GM19043 (cell line): ENCODE measurements at regions not wholly inside any gene's neighbourhood (a gene's known extent, or its start where the extent isn't known, plus 50 kb on each side); places are given as distances from the start of the nearest gene placed in this dataset.
A peak's percentile ranks its signal among the peaks of the same experiment; 100 is the strongest.
"Not testable (repeated sequence)": the region's sequence is repeated elsewhere in the genome, so short reads cannot be mapped to it uniquely, and the experiment has no call there.

Source experiments
- ATAC-seq: cut with Tn5 transposase; IDR thresholded peaks from one replicate; pipeline ENCODE4 v1.9.1; 2021; ENCODE audit warnings: low read depth; ENCODE audit not compliant: unreplicated experiment

DNA sequence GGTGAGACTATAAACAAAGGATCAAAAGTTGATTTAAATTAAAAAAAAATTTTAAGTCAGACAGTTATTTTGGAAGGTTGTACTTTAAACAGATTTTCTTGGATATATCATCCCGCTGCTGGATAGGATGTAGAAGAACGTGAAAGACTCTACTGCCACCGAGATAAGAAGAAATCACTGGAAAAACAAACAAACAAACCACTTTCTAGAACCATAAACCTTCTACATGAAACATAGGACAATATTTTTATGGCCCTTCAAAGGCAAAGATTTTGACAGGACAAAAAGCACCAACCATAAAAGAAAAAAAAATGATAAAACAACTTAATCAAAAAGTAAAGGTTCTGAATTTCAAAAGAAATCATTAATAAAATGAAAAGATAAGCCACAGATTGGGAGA, 268.2 kb upstream of the DAAM1 start:
- no peak for ATAC-seq

DNA sequence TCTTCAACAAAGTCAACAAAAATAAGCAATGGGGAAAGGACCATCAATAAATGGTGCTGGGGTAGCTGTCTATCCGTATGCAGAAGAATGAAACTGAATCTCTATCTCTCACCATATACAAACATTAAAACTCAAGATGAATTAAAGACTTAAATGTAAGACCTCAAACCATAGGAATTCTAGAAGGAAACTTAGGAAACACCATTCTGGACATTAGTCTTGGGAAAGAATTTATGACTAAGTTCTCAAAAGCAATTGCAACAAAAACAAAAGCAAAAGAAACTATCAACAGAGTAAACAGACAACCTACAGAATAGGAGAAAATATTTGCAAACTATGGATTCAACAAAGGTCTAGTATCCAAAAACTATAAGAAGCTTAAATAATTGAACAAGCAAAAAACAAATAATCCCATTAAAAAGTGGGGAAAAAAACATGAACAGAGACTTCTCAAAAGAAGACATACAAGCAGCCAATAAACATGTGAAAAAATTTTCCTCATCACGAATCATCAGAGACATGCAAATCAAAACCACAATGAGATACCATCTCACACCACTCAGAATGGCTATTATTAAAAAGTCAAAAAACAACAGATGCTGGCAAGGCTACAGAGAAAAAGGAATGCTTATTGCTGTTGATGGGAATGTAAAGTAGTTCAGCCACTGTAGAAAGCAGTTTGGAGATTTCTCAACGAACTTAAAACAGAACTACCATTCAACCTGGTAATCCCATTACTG, 266.1 kb upstream of the DAAM1 start:
- ATAC-seq: not testable (repeated sequence)

DNA sequence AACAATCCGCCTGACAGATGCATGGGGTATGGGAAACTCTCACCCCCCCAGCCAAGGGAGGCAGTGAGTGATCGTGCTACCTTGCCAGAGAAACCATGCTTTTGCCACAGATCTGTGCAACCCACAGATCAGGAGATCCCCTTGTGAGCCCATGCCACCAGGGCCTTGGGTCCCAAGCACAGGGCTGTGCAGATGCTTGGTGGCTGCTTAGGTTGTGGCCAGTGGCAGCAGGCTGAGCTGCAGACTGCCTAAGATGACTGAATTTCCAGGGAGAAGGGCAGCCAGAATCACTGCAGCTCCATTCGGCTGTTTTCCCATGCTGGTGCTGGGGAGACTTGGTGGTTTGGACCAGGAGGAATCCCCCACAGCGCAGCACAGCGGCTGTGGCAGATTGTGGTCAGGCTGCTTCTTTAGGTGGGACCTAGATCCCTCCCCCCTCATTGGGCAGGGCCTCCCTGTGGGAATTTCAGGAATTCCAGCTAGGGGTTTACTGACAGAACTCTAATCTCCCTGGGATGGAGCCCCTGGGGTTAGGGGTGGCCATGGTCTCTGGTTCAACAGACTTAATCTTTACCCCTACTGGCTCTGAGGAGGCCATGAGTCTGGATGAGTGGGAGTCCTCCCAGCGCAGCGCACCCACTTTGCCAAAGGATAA, 264.6 kb upstream of the DAAM1 start:
- ATAC-seq: no peak

DNA sequence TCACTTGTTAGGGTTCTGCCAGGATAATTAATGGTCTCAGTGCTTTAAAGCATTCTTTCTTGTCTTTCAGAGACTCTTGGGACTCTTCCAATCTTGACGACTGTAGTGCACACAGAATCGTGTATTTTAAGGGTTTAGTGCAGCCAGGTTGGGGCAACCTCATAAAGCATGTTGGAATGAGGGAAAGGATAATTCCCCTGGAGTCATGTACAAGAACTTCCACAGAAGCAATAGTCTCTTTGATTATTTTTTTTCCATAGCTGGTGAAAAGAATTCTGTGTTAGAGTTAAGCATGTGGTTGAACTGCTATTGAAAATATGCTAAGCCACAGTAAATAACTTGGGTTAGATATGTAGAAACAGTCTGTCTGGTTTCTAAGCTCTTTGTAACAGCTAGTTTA, 246.8 kb upstream of the DAAM1 start:
- ATAC-seq: no peak

DNA sequence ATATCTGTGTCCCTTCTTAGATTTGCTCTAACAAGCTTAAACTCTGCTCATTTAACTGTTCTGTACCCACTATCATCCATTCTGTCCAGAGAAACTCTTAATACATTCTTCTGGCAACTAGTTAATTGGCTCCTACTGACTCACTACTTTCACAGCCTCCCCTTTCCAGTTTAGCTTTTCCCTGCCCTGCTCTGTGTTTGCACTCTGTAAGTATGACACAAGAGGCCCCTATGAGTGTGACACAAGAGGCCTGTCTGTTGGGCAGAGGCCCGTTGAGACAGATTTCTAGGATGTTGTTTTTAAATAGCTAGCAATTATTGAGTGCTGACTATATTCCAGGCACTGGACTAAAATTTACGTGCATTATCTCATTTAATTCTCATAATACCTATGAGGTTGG, 246.0 kb upstream of the DAAM1 start:
- no peak for ATAC-seq

DNA sequence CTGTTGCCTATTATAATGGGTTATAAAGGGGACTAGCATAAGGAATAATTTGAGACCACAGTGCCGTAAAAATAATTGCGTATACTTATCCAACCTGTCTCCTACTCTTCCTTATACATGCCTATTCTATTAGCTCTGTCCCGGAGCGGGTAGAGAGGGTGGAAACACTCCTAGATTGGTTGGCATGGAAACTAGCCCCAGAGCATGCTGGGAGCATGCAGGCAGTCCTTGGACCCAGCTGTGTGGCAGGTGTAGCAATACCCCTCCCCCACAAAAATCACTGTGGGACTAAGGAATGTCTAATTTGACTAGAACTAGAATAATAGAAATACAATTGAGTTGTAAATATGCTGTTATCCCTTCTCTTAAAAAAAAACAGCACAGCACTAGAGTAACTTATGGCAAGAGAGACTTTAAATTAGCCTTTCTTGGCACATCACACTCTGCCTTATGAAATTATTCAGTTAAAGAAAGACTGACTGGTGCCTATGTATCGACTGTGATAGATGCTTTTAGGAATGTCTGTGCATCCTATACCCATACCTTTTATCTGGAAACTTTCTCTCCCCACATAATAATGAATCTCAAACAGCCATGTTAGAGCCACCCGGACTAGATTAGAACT, 244.0 kb upstream of the DAAM1 start:
- no peak for ATAC-seq

DNA sequence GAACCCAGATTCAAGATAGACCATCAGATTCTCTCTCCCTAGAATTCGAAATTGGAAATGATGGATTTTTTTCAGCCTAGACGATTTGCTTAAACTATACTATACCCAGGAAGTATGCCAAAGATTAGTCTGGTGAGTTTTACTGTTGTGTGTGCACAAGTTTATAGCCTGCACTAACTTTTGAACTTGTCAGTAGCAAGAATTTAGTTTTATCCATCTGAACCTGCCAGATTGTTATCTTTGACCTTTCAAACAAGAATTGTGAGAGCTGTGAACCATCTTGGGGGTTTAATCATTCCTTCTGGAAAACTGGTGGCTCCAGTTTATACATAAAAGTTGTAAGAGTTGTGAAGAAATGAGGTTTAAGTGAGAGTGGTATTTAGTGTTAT, 243.5 kb upstream of the DAAM1 start:
- ATAC-seq: no peak

DNA sequence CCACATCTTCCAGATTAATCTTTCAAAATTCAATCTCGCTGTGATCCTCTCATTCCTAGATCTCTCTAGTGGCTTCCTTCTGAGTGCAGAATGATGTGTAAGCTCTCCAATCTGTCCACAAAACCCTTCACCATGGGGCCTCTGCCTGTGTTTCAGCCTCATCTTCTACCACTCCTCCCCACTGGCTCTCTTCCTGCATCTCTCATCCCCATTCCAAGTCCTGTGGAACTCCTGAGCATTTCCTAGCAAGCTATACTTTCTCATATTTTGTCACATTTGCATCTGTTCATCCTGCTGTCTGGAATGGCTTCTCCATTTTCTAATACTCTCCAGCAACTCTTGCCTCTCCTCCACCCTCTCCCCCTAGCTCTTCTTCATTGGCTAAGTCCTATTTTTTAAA, 242.0 kb upstream of the DAAM1 start:
- ATAC-seq: no peak

DNA sequence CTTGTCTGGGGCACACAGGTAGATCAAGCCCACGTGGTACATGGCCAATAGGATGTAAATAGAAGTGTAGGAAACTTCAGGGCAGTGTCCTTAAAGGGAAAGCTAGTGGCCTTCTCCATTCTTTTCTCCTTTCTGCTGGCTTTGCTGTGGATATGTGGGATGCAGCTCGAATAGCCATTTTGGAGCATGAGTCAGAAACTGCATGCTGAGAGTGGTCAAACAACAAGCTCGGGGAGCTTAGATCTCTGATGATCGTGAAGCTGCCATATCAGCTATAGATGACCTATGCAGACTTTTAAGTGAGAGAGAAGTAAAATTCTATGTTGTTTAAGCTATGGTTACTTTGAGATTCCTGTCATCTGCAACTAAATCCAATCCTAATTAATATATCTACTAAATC, 241.3 kb upstream of the DAAM1 start:
- ATAC-seq: no peak

DNA sequence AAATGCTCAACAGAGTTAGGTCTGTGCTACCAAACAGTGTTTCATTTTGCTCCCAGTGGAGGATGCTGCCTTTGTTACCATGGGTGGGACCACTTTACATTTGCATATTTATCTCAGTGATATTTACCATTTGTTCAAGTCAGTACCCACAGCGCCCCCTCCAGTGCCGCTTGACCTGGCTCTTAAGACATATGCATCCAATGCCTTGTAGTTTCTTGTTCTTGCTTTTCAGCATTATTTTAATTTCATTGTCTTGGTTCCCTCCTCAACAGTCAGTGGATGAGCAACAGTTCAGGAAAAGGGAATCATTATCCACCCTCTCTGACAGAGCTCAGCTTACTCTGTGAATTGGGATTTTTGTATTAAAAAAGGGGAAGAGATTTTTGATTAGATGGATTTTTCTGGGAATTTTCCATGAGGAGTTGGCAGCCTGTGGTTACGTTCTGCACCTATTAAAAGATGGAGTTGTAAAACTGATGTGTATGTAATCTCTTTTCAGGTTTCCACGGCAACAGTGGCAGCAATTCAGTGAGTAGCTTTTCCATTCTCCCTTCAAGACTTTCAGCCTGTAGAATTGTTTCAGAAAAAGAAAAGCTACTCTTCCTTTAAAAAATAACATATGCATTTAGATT, 240.5 kb upstream of the DAAM1 start:
- no peak for ATAC-seq

DNA sequence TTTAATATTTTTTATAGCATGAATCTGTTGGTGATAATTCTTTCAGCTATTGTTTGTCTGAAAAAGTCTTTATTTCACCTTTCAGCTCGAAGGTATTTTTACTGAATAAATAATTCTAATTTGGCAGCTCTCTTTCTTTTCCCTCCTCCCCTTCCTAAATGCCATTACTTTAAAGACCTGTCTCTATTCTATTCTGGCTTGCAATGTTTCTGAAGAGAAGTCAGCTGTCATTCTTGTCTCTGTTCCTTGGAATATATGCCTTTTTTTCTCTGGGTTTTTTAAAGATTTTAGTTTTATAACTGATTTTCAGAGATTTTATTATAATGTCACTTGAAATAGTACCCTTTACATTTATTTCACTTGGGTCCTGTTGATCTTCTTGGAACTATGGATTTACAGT, 237.9 kb upstream of the DAAM1 start:
- no peak for ATAC-seq

DNA sequence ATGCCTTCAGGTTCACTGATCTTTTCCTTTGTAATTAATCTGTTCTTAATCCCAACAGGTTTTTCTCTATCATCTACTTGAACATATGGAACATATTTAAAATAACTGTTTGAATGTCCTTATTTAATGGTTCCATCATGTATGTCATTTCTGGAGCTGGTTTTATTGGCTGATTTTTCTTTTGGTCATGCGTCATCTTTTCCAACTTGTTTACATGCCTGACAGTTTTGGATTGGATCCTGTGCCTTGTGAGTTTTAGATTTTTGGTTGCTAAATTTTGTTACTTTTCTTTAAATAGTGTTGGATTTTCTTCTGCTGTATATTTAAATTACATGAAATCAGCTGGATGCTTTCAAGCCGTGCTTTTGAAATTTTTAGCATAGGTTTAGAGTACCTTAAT, 237.3 kb upstream of the DAAM1 start:
- no peak for ATAC-seq

DNA sequence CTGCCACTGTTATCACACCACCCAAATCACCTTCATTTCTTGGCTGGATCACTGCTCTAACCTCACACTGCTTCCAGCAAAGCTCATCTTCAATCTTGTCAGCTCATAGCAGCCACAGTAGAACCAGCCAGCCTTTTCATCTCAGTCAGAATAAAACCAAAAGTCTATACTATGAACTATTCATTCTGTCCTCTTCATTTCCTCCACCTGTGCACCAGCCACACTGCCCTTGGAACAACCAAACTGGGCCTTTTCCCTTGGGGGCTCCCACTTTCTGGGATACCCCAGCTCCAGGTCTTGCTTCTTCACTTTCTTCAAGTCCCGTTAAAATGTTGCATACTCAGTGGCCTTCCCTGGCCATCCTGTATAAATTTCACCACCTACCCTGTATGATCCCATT, 234.4 kb upstream of the DAAM1 start:
- ATAC-seq: no peak

DNA sequence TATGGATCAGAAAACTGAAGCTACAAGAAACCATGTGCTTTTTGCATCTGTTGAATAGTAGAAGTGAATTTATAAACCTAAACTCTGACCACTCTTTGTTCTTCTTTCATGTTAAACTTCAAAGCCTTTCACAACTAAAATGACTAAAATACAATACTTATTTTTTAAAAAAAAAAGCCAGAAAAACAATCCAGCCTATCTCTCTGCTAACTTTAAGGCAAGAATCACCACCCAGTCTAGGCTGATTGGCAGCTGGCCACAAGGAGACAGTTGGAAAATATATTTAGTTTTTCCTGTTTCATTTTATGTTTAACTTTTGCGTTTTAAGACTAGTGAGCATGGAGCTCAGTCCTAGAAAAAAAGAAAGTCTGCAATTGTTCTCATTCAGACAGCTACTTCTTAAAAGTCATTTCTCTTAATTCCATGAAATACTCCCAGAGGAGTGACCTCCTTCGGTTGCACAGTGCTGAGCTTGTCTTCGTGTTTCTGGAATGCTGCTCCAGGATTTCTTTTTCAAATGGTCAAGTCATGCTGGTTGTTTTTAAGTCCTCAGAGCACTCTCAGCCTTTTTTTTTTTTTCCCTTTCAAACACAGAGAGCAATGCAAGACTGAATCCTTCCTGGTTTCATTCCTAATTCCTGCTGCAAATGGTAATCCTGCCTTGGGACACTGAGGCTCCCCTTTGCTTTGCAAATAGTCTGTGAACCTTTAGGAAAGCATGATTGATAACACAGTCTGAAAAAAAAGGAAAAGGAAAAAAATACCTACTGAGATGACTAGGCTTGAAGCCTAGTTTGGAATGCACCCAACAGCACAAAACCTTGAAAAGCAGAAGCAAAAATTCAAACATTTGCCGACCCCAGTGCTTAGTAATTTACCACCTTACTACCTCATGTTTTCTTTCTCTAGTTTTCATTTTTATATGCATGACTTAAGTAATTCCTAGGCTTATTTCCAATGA, 233.3 kb upstream of the DAAM1 start:
- peak; percentile 41 for ATAC-seq

DNA sequence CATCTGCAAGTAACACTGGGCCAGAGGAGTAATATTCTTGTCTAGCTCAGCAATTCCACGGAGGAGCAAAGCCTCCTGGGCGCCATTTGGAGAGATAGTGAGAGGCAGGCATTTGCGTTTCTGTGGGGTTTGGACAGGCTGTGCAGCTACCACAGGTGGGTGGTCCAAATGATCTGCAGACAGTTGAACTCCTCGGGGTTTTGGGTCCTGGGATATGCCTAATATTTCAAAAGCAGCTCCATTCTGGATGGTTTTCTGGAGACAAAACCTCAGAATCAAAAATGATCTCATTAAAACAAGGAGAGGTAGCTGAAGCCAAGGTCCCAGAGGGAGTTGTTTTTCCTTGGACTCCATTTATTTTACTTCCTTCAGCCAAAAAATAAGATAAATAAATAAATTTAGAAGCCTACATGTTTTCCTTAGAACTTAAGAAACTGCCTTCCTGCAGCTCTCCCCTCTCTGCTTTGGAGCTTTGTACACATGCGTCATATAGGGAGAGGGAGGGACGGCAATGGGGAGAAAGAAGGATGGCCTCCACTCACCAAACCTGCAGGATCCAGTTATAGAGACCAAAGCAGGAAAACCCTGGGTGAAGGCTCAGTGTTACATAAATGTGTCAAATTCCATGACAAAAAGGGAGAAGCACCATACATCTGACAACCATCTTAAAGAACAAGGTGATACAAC, 227.3 kb upstream of the DAAM1 start:
- ATAC-seq: no peak

DNA sequence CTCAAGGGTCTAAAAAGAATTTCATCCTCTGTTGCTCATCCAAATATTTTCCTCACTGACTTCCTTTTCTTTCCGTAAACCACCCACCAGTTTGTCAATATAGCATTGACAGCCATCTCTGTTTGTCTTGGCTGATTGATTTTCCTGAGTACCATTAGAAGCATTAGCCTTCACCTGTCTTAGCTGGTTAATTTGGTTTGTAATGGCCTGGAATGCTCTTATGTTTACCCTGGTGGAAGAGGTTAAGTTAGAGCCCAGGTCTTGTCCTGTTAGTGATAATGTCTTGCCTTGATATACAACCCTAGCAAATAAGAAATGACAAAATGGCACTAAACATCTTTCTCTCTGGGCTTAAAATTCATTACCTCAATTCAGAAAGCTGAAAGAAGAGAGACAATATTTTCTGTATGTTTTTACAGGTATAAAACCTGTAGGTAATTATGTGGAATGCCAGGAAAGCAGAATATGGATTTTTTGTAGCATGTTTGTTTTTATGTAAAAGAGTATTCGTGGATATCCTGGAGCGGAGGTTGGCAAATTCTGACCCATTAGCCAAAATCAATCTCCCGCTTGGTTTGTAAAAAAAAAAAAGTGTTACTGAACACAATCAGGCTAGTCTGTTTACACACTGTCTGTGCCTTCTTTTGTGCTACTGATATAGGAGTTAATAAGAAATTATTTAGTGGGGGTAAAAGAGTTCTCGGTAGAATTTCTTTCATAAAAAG, 224.4 kb upstream of the DAAM1 start:
- no peak for ATAC-seq

DNA sequence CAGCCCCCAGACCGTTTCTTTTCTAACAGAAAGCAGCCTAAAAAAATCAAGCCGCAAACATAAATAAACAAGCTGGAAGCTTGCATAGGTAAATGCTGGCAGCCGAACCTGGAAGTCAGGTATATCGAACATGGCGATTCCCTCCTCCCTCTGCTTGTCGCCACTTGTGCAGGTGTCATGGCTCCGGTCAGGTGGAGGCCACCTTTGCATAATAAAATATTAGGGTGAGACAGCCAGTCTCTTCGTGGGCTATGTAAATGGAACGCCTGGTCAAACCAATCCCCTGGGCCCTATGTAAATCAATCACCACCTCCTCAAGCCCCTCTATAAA, 223.9 kb upstream of the DAAM1 start:
- ATAC-seq: no peak

DNA sequence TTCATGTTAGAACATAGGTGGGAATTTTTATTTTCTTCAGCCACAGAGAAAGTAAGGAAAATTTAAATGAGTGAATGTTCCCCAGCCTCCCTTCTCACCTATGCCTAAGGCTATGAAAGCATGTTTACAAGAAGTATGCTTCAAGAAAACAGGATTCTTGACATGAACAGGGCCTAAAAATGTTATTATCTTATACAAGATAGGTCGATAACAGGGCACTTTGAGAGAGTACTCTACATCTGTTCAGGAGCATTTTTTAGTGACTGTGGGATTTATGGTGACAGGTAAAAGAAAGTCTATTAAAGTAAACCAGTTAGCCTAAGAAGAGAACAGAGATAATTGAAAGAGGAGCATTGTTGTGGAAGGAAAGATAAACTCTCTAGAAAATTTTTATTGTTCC, 222.9 kb upstream of the DAAM1 start:
- no peak for ATAC-seq

DNA sequence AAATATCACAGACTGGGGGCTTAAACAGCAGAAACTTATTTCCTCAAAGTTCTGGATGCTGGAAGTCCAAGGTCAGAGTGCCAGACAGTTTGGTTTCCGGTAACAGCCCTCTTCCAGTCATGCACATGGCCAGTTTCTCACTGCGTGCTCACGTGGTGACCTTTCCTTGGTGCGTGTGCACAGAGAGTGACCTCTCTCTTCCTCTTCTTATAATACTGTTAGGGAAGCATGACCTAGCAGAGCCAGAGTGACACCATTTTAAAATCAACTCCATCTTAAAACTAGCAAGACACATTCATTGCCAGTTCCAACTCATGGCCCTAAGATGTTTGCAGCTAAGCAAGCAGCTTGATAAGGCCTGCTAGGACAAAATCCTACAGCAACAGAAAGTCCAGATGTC, 221.5 kb upstream of the DAAM1 start:
- ATAC-seq: no peak
